ENCODE measurements at regions not wholly inside any gene's neighbourhood (a gene's known extent, or its start where the extent isn't known, plus 50 kb on each side); places are given as distances from the start of the nearest gene placed in this dataset.

GRCh38 chr7:85479918-85480643 is 293.2 kb upstream of the SEMA3D start:
- no peak for DNase-seq
- Histone ChIP-seq H3K4me3 (no peak overlapping the region), H3K9me3 (no peaks in the 10 kb centered on the region), H3K27me3 (no peaks in the 10 kb centered on the region), H3K36me3 (no peaks in the 10 kb centered on the region)

- DNase-seq, result no peak
- Histone ChIP-seq H3K9me3 (no peaks in the 10 kb centered on the region), H3K4me3 (no peak overlapping the region), H3K27me3 (no peaks in the 10 kb centered on the region), H3K36me3 (no peaks in the 10 kb centered on the region)
Measured at GRCh38 chr7:85478530-85478929, 291.7 kb upstream of the SEMA3D start.

- Histone ChIP-seq H3K4me3 (no peak overlapping the region), H3K27me3 (no peaks in the 10 kb centered on the region), H3K36me3 (no peaks in the 10 kb centered on the region), H3K9me3 (no peaks in the 10 kb centered on the region)
- no peak for DNase-seq
Measured at GRCh38 chr7:85475476-85475875, 288.6 kb upstream of the SEMA3D start.

- no peaks in the 10 kb centered on the region for H3K9me3 ChIP-seq
- no peak overlapping the region for H3K4me3 ChIP-seq
- no peaks in the 10 kb centered on the region for H3K36me3 ChIP-seq
- no peak for DNase-seq
- no peaks in the 10 kb centered on the region for H3K27me3 ChIP-seq
Measured at GRCh38 chr7:85475071-85475470, 288.2 kb upstream of the SEMA3D start.

DNA sequence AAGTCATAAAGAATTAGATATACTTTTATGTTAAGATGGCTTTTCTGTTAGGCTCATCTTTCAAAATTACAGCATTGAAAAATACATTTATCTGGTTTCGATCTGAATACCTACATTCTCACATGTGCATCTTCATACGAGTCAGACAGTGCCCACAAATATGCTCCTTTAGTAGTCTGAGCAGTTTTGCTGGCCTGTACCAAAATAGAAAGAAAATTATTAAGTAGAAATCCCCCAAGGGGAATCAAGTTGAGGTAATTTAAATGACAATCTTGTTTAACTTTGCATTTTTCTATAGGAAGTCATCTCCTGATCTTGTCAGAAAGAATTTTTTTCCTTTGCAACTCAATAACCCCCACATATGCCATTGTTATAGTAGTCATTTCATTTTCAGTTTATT is 287.4 kb upstream of the SEMA3D start:
- DNase-seq, result no peak
- Histone ChIP-seq H3K4me3 (no peak overlapping the region), H3K9me3 (no peaks in the 10 kb centered on the region), H3K27me3 (no peaks in the 10 kb centered on the region), H3K36me3 (no peaks in the 10 kb centered on the region)

GRCh38 chr7:85471740-85472139 is 284.9 kb upstream of the SEMA3D start:
- Histone ChIP-seq H3K36me3 (no peaks in the 10 kb centered on the region), H3K9me3 (no peaks in the 10 kb centered on the region), H3K4me3 (no peak overlapping the region), H3K27me3 (no peaks in the 10 kb centered on the region)
- DNase-seq, result no peak

- DNase-seq, result no peak
- no peaks in the 10 kb centered on the region for H3K9me3 ChIP-seq
- H3K36me3 ChIP-seq, result no peaks in the 10 kb centered on the region
- H3K27me3 ChIP-seq, result no peaks in the 10 kb centered on the region
- no peak overlapping the region for H3K4me3 ChIP-seq
Measured at GRCh38 chr7:85471307-85471706, 284.5 kb upstream of the SEMA3D start.

DNA sequence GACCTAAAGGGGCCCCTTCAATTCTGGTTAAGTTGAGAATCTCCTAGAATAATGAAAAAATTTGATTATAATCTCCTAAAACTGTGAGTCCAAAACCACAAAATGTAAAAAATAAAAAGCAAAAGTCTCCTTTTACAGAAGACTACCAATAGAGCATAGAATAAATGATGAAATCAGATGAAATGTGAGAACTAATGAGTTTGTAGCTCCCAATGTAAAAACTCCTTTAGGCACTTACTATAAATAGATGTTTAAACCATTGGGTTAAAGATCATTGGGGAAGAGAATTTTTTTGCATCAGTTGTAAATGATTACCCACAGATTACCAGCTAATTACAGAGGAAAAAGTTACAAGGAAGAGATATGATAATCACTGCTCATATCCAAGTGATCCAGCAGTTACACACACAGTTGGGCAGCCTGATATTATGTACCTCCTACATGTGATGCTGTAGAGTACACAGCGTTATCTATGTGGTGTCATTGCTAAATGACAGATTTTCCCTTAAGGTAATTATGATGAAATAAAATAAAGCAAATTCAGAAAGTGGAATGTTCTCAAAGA is 282.7 kb upstream of the SEMA3D start:
- no peaks in the 10 kb centered on the region for H3K36me3 ChIP-seq
- DNase-seq, result no peak

DNA sequence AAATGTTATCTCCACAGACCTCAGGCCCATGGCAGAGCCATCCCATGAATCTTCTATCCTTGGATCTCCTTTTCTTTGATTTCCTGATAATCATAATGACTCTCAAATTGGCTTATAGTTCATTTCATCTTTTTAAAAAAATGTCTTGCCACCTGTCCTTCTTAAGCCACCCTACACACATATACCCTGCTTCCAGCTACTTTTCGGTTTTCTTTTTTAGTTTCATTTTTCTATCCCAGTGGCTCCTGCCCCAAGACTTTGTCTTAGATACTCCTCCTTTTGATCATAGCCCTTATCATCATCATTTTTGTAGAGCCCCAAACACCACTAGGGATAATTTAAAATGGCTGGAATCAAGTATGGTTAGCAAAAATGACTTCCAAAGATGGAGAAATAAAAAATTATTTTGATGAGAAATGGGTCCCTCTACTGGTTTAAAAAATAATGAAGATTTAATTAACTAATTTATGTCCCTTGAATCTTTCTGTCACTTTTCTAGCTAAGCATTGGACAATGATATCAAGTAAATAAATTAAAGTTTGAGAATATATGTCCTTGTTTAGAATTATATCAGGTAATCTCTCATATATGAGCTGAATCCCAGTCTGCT is 277.3 kb upstream of the SEMA3D start:
- Histone ChIP-seq H3K4me3 (no peak overlapping the region), H3K9me3 (no peaks in the 10 kb centered on the region), H3K36me3 (no peaks in the 10 kb centered on the region), H3K27me3 (no peaks in the 10 kb centered on the region)
- no peak for DNase-seq

More for the DNA sequence above, 282.7 kb upstream of the SEMA3D start:
- Histone ChIP-seq H3K9me3 (no peaks in the 10 kb centered on the region), H3K27me3 (no peaks in the 10 kb centered on the region), H3K4me3 (no peak overlapping the region)

DNA sequence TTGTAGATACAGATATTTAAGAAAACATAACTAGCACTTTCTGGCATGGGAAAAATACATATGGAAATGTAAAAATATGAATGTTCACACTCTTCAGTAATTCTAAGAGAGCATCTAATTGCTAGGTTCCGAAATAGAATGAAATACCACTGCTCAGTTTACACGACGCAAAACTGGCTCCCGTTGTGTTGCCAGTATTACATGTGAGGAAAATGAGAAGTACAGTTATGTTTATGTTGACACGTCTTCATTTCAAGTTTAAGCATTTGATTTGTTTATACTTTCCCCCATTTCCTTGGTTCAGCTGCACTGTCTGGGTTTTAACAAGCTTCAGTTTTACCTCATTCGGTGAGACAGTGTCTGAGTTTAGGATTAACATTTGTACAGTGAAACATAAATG is 275.8 kb upstream of the SEMA3D start:
- Histone ChIP-seq H3K4me3 (no peak overlapping the region), H3K36me3 (no peaks in the 10 kb centered on the region), H3K9me3 (no peaks in the 10 kb centered on the region), H3K27me3 (no peaks in the 10 kb centered on the region)
- DNase-seq, result no peak

DNA sequence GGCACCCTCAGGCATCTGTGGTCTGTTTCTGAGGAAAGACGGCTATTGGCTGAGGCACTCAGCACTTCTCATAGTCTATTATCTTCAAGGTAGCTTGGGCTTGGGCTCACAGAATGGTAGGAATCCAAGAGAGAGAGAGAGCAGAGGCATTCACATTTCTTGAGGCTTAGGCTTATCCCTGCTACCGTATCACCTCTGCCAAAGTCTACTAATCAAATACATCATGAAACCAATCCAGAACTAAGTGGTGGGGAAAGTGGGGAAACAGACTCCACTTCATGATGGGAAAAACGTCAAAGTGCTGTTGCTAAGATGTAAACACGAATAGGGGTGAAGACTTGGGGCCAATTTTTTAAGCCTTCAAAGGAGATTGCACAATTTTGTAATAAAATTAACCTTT is 271.1 kb upstream of the SEMA3D start:
- Histone ChIP-seq H3K36me3 (no peaks in the 10 kb centered on the region), H3K4me3 (no peak overlapping the region), H3K9me3 (no peaks in the 10 kb centered on the region), H3K27me3 (no peaks in the 10 kb centered on the region)
- DNase-seq, result no peak

- Histone ChIP-seq H3K36me3 (no peaks in the 10 kb centered on the region), H3K4me3 (no peak overlapping the region), H3K27me3 (no peaks in the 10 kb centered on the region), H3K9me3 (no peaks in the 10 kb centered on the region)
- DNase-seq, result no peak
Measured at GRCh38 chr7:85456254-85456653, 269.4 kb upstream of the SEMA3D start.

GRCh38 chr7:85454904-85455303 is 268.0 kb upstream of the SEMA3D start:
- DNase-seq, result no peak
- no peaks in the 10 kb centered on the region for H3K27me3 ChIP-seq
- H3K9me3 ChIP-seq, result no peaks in the 10 kb centered on the region
- no peaks in the 10 kb centered on the region for H3K36me3 ChIP-seq
- H3K4me3 ChIP-seq, result no peak overlapping the region

DNA sequence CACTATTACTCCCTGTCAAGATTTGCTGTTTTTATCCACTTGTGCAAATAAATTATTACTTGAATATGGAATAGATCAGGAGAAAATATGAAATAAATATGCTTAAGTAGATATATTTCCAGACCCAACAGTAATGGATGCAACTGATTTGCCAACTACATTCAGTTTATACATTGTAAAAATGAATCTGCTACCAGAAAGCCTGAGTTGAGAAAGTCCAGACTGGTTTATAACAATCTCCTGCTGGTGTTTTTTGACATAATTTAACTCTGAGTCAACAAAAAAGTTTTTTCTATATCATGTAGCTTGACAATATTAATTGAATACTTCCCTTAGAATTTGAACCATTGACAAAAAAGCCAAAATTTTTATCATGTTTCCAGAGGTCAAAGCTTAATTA is 265.8 kb upstream of the SEMA3D start:
- DNase-seq, result no peak
- Histone ChIP-seq H3K9me3 (no peaks in the 10 kb centered on the region), H3K4me3 (no peak overlapping the region), H3K36me3 (no peaks in the 10 kb centered on the region), H3K27me3 (no peaks in the 10 kb centered on the region)

- DNase-seq, result no peak
- Histone ChIP-seq H3K4me3 (no peak overlapping the region), H3K36me3 (no peaks in the 10 kb centered on the region), H3K9me3 (no peaks in the 10 kb centered on the region), H3K27me3 (no peaks in the 10 kb centered on the region)
Measured at GRCh38 chr7:85449478-85449877, 262.6 kb upstream of the SEMA3D start.

DNA sequence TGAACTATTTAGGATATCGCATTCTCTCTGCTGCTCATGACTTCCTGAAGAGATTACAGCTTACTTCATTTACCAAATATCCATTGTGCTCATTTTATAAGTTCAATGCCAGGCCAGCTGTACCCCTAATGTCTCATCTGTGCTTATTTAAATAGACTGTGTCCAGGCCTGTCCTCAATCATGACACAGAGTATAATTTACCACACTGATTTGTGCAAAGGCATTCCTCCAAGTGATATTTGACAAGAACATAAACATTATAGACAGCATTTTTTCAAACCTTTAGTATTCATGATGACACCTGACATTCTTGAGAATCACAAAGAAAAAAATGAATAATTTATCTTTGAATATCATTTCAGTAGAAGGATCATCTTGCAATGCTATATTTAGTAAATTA is 260.1 kb upstream of the SEMA3D start:
- no peak for DNase-seq
- H3K9me3 ChIP-seq, result no peaks in the 10 kb centered on the region
- H3K27me3 ChIP-seq, result no peaks in the 10 kb centered on the region
- no peak overlapping the region for H3K4me3 ChIP-seq
- no peaks in the 10 kb centered on the region for H3K36me3 ChIP-seq

GRCh38 chr7:85426487-85426960 is 239.7 kb upstream of the SEMA3D start:
- Histone ChIP-seq H3K36me3 (no peaks in the 10 kb centered on the region), H3K9me3 (no peaks in the 10 kb centered on the region), H3K27me3 (no peaks in the 10 kb centered on the region), H3K4me3 (no peak overlapping the region)
- DNase-seq, result no peak

- H3K4me3 ChIP-seq, result no peak overlapping the region
- H3K36me3 ChIP-seq, result no peaks in the 10 kb centered on the region
- no peak for DNase-seq
- H3K9me3 ChIP-seq, result no peaks in the 10 kb centered on the region
- H3K27me3 ChIP-seq, result no peaks in the 10 kb centered on the region
Measured at GRCh38 chr7:85424298-85424697, 237.4 kb upstream of the SEMA3D start.

All from MG63 (cell line).